Activated CD8-positive, alpha-beta memory T cell treated with anti-CD3 and anti-CD28 coated beads, Interleukin-2, amount 10 ng/mL, durations not matched to agents 7 days and 5 days (primary cell): ENCODE measurements at regions not wholly inside any gene's neighbourhood (a gene's known extent, or its start where the extent isn't known, plus 50 kb on each side); places are given as distances from the start of the nearest gene placed in this dataset.

ENCODE experiments used
- ATAC-seq: fragments of 150-1000 bp; cut with Tn5 transposase; one replicate; pipeline ENCODE4 v1.10.0; 2021; ENCODE audit warnings: moderate library complexity
- CTCF ChIA-PET: fragments of 350-600 bp; sonication (Branson Sonifier 250); formaldehyde crosslinking; loops from one replicate; lab custom pipeline; 2021; ENCODE audit warnings: antibody characterized with exemption; lab: Charles Lee
- DNase-seq: peaks from one replicate; pipeline ENCODE4 v3.0.0-alpha.2; 2020
- H3K27ac Mint-ChIP-seq: one replicate; pipeline ENCODE4 v1.8.0; 2021; ENCODE audit warnings: mild to moderate bottlenecking, mixed read lengths
- H3K27me3 Mint-ChIP-seq: one replicate; pipeline ENCODE4 v1.8.0; 2021; ENCODE audit warnings: mixed read lengths
- H3K36me3 Mint-ChIP-seq: one replicate; pipeline ENCODE4 v1.8.0; 2021; ENCODE audit warnings: mild to moderate bottlenecking, mixed read lengths
- H3K4me1 Mint-ChIP-seq: one replicate; pipeline ENCODE4 v1.8.0; 2021; ENCODE audit warnings: mixed read lengths
- H3K4me3 Mint-ChIP-seq: one replicate; pipeline ENCODE4 v1.8.0; 2021; ENCODE audit warnings: mild to moderate bottlenecking, moderate library complexity, mixed read lengths
- H3K9me3 Mint-ChIP-seq: one replicate; pipeline ENCODE4 v1.8.0; 2022; ENCODE audit warnings: low read depth, mixed read lengths

DNA sequence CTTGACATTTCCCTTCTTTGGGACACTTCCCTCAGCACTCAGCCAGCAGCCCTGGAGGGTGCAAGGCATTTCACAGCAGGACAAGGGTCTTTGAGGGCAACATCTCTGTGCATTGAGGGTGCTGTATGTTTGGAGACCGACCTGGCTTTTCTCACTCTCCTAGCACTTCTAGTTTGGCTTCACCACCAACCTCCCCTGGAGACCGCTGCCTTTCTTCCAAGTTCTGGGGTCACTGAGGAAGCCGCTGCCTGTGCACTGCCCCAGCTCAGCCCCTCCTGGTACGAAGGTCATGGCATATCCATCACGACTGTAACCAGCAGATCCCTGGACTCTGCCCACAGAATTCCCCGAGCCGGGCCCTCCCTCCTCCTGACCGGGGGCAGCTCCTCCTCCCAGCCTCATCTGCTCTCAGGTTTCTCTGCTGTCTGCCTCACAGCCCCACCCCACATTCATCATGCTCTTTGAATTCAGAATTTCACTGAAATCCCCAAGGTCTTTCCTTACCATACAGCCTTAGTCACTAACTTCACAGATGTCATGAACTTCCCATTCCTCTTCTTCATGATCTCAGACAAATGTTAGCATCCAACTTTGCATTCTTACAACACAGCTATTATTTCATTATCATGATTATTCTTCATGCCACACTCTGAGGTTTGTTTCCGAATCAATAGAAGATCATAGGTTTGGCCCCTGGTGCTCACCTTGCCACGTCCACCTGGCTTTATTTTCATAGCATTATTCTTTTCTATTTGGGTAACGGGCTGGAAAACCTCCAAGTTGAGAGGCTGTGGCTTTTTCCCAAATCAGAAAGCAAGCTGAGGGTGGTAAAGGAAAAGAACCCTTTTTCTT, 113.0 kb upstream of the COPS8 start:
- no peak overlapping the region for H3K27ac Mint-ChIP-seq
- ATAC-seq (no peak), DNase-seq (peak; percentile 31)
- peaks cover 8% of the 10 kb centered on the region for H3K27me3 Mint-ChIP-seq
- no peak overlapping the region for H3K4me3 Mint-ChIP-seq
- CTCF ChIA-PET: no interaction called here
- H3K9me3 Mint-ChIP-seq: no peaks in the 10 kb centered on the region
- no peaks in the 10 kb centered on the region for H3K36me3 Mint-ChIP-seq
- peaks cover 27% of the 10 kb centered on the region for H3K4me1 Mint-ChIP-seq

GRCh38 chr2:236973343-236973980, 112.2 kb upstream of the COPS8 start:
- no peak overlapping the region for H3K4me3 Mint-ChIP-seq
- H3K27ac Mint-ChIP-seq: no peak overlapping the region
- ATAC-seq (no peak), DNase-seq (peak; percentile 2)
- no peaks in the 10 kb centered on the region for H3K9me3 Mint-ChIP-seq
- H3K27me3 Mint-ChIP-seq: peaks cover 8% of the 10 kb centered on the region
- CTCF ChIA-PET: no interaction called here
- H3K4me1 Mint-ChIP-seq: peaks cover 19% of the 10 kb centered on the region
- no peaks in the 10 kb centered on the region for H3K36me3 Mint-ChIP-seq

- CTCF ChIA-PET: no interaction called here
- ATAC-seq (no peak), DNase-seq (no peak)
- no peak overlapping the region for H3K27ac Mint-ChIP-seq
- no peaks in the 10 kb centered on the region for H3K9me3 Mint-ChIP-seq
- H3K36me3 Mint-ChIP-seq: no peaks in the 10 kb centered on the region
- peaks cover 12% of the 10 kb centered on the region for H3K4me1 Mint-ChIP-seq
- H3K27me3 Mint-ChIP-seq: peaks cover 8% of the 10 kb centered on the region
- H3K4me3 Mint-ChIP-seq: no peak overlapping the region
Measured at GRCh38 chr2:236974148-236974547, 111.5 kb upstream of the COPS8 start.

DNA sequence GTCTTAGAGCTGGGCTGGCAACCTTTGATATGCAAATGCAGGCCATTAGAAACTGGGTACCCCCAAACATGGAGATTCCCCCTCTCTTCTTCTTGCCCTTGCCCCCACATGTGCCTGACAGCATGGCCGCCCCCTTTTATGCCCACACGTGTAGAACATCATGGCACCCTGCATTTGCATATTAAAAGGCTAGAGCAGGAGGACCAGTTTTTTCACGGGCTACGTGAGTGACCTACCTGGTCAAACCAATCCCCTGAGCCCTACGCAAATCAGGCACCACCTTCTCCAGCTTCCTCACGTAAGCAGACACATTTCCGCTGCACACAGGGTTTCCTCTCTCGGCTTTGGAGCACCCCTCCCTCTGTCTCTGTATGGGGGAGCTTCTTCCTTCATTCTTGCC, 110.9 kb upstream of the COPS8 start:
- no peak overlapping the region for H3K4me3 Mint-ChIP-seq
- ATAC-seq (no peak), DNase-seq (peak; percentile 8)

GRCh38 chr2:236975766-236976165, 109.9 kb upstream of the COPS8 start:
- H3K4me1 Mint-ChIP-seq: no peaks in the 10 kb centered on the region
- H3K4me3 Mint-ChIP-seq: no peak overlapping the region
- no peak overlapping the region for H3K27ac Mint-ChIP-seq
- DNase-seq: no peak
- CTCF ChIA-PET: no interaction called here
- peaks cover 9% of the 10 kb centered on the region for H3K27me3 Mint-ChIP-seq
- H3K36me3 Mint-ChIP-seq: no peaks in the 10 kb centered on the region
- no peak for ATAC-seq
- H3K9me3 Mint-ChIP-seq: no peaks in the 10 kb centered on the region

More for the DNA sequence above, 110.9 kb upstream of the COPS8 start:
- no peaks in the 10 kb centered on the region for H3K9me3 Mint-ChIP-seq
- CTCF ChIA-PET: no interaction called here
- peaks cover 9% of the 10 kb centered on the region for H3K27me3 Mint-ChIP-seq
- H3K4me1 Mint-ChIP-seq: peaks cover 6% of the 10 kb centered on the region
- H3K36me3 Mint-ChIP-seq: no peaks in the 10 kb centered on the region
- no peak overlapping the region for H3K27ac Mint-ChIP-seq

DNA sequence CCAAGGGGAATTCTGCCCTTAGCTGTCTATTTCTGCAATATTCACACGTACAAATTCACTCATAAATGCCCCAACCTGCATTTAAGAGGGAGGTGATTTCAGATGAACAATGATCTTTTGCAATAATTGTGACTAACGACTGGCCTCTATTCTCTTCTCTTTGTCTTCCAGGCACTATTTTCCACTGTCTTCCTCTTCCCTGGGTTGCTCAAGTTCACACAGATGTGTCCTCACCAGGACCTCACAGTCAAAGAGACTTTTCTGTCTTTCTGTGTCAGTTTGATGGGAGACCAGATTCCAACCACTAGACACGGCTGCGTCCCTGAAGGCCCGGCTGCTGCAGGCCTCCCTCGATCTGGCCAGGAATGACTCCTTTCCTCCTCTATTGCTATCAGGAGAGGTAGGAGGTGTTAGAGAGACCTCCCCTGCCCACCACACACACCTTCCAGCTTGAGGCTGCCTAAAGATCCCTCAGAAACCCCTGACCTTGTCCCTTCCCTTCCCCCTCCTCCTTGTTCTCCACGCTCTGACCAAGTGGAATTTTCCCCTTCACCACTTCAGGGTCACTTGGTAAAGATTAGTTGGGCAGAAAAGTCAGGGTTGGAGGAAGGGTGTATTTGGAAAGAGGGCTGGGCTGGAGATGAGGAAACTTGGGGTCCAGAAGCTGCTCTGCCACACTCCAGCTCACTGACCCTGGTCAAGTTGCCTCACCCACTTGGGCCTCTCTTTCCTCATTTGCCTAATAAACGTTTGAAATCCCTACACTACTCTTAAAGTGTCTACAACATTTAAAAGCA, 109.2 kb upstream of the COPS8 start:
- no peaks in the 10 kb centered on the region for H3K36me3 Mint-ChIP-seq
- H3K4me1 Mint-ChIP-seq: no peaks in the 10 kb centered on the region
- H3K9me3 Mint-ChIP-seq: no peaks in the 10 kb centered on the region
- H3K4me3 Mint-ChIP-seq: no peak overlapping the region
- no peak overlapping the region for H3K27ac Mint-ChIP-seq
- CTCF ChIA-PET: no interaction called here
- ATAC-seq: no peak
- DNase-seq: no peak
- H3K27me3 Mint-ChIP-seq: peaks cover 11% of the 10 kb centered on the region

- CTCF ChIA-PET: no interaction called here
- no peaks in the 10 kb centered on the region for H3K36me3 Mint-ChIP-seq
Measured at GRCh38 chr2:236977063-236977851, 108.4 kb upstream of the COPS8 start.

DNA sequence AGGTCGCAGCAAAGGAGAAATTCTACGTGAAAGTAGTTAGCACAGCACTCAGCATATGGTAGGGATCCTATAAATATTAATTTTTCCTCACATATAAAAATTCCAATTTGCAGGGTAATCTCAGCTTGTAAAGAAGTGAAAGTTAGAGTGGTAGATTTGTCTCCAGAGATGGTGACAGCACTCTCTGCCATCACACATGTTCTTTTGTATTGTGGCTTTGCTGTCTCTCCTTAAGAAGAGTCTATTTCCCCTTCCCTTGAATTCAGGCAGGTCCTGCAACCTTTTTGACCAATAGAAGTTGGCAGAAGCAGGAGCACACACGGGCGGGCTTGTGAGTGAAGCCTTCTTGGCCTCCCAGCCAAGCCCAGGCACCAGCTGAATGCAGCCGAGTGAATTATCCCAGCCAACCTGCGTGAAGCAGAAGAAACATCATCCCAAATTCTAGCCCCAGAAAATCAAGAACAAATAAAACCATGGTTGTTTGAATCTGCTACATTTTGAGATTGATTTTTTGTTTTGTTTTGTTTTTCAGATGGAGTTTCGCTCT, 107.8 kb upstream of the COPS8 start:
- CTCF ChIA-PET: no interaction called here
- Mint-ChIP-seq H3K4me1 (no peaks in the 10 kb centered on the region), H3K27ac (no peak overlapping the region), H3K4me3 (no peak overlapping the region), H3K9me3 (no peaks in the 10 kb centered on the region), H3K36me3 (no peaks in the 10 kb centered on the region), H3K27me3 (peaks cover 9% of the 10 kb centered on the region)
- ATAC-seq (no peak), DNase-seq (no peak)

More at GRCh38 chr2:236977063-236977851, 108.4 kb upstream of the COPS8 start:
- ATAC-seq: no peak
- no peak overlapping the region for H3K4me3 Mint-ChIP-seq
- H3K9me3 Mint-ChIP-seq: no peaks in the 10 kb centered on the region
- peaks cover 11% of the 10 kb centered on the region for H3K27me3 Mint-ChIP-seq
- DNase-seq: no peak
- H3K27ac Mint-ChIP-seq: no peak overlapping the region
- H3K4me1 Mint-ChIP-seq: no peaks in the 10 kb centered on the region

GRCh38 chr2:236979664-236980063, 106.0 kb upstream of the COPS8 start:
- no peak overlapping the region for H3K4me3 Mint-ChIP-seq
- H3K27me3 Mint-ChIP-seq: peaks cover 12% of the 10 kb centered on the region
- CTCF ChIA-PET: interaction anchor here (1.1 kb wide), 1 partner anchor 410 kb away, joined by 3 read pairs; no protein-coding TSS in a partner anchor
- no peak for ATAC-seq
- no peaks in the 10 kb centered on the region for H3K4me1 Mint-ChIP-seq
- H3K36me3 Mint-ChIP-seq: no peaks in the 10 kb centered on the region
- no peak for DNase-seq
- no peaks in the 10 kb centered on the region for H3K9me3 Mint-ChIP-seq
- H3K27ac Mint-ChIP-seq: no peak overlapping the region

DNA sequence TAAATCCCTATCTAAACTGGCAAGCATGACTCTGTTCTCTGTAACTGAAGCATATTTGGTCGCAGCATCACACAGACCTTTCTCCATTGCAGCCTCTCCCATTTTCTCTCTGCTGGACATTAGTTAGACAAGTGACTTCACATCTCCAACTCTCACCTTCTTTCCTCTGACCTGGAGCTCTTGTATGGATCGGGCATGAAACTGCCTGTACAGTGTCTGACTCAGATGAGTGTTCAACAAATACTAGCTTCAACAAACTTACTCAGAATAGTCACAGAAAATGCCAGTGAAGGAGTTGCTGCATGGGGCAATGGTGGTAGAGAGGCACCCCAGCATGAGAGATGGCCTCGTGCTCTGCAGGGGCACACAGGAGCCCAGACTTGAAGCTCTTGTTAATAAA, 104.7 kb upstream of the COPS8 start:
- Mint-ChIP-seq H3K4me3 (no peak overlapping the region), H3K36me3 (no peaks in the 10 kb centered on the region), H3K27me3 (peaks cover 15% of the 10 kb centered on the region), H3K27ac (no peak overlapping the region), H3K4me1 (no peaks in the 10 kb centered on the region), H3K9me3 (no peaks in the 10 kb centered on the region)
- CTCF ChIA-PET: no interaction called here
- ATAC-seq (no peak), DNase-seq (peak; percentile 8)

- CTCF ChIA-PET: no interaction called here
- H3K9me3 Mint-ChIP-seq: no peaks in the 10 kb centered on the region
- ATAC-seq: no peak
Measured at GRCh38 chr2:236981701-236982485, 103.8 kb upstream of the COPS8 start.

More at GRCh38 chr2:236981701-236982485, 103.8 kb upstream of the COPS8 start:
- Mint-ChIP-seq H3K4me3 (no peak overlapping the region), H3K36me3 (no peaks in the 10 kb centered on the region), H3K27ac (no peak overlapping the region), H3K4me1 (no peaks in the 10 kb centered on the region), H3K27me3 (peaks cover 10% of the 10 kb centered on the region)
- peak; percentile 19 for DNase-seq
